OCI-LY7 (cell line): ENCODE measurements at regions not wholly inside any gene's neighbourhood (a gene's known extent, or its start where the extent isn't known, plus 50 kb on each side); places are given as distances from the start of the nearest gene placed in this dataset.

Experiments
- BruUV-seq: library from RNA; stranded (reverse); fragments of 400-500 nt; replicated peaks from 2 replicates; lab custom pipeline; 2021; lab: Mats Ljungman, UMichigan
- CTCF ChIA-PET: fragments of 300-600 bp; sonication (Branson Sonifier 250); formaldehyde crosslinking; loops from one replicate; lab custom pipeline; 2022; ENCODE audit warnings: antibody characterized with exemption; ENCODE audit not compliant: unreplicated experiment; lab: Charles Lee
- POLR2A ChIA-PET: fragments of 300-600 bp; sonication (Branson Sonifier 250); formaldehyde crosslinking; loops from one replicate; lab custom pipeline; 2022; ENCODE audit warnings: antibody characterized with exemption; lab: Charles Lee
- DNase-seq: peaks from one replicate; pipeline ENCODE4 v3.0.0-alpha.2; 2015; ENCODE audit warnings: low spot score
- H2AFZ ChIP-seq: fragments of 200-600 bp; sonication (generic), shearing (Covaris generic); 2 replicates; pipeline ENCODE4 v1.6.1; 2014; ENCODE audit warnings: mild to moderate bottlenecking, antibody characterized with exemption, low read length, moderate library complexity
- H3K27ac ChIP-seq: fragments of 200-600 bp; sonication (generic); 2 replicates; pipeline ENCODE4 v1.5.1; 2014; ENCODE audit warnings: mixed run types, low read depth, mild to moderate bottlenecking, moderate library complexity, low read length, inconsistent platforms; ENCODE audit not compliant: poor library complexity, severe bottlenecking
- H3K36me3 ChIP-seq: fragments of 200-600 bp; sonication (generic); 2 replicates; pipeline ENCODE4 v1.6.1; 2014; ENCODE audit warnings: mild to moderate bottlenecking, antibody characterized with exemption, low read length, moderate library complexity, mixed read lengths; ENCODE audit not compliant: insufficient read depth
- H3K4me1 ChIP-seq: fragments of 200-600 bp; sonication (generic); 2 replicates; pipeline ENCODE4 v1.5.1; 2014; ENCODE audit warnings: mild to moderate bottlenecking, low read length; ENCODE audit not compliant: insufficient read depth, poor library complexity, severe bottlenecking
- H3K4me2 ChIP-seq: fragments of 200-600 bp; sonication (generic); 2 replicates; pipeline ENCODE4 v1.6.1; 2014; ENCODE audit warnings: mild to moderate bottlenecking, low read length
- H3K4me3 ChIP-seq: fragments of 200-600 bp; sonication (generic); 2 replicates; pipeline ENCODE4 v1.5.1; 2014; ENCODE audit warnings: mild to moderate bottlenecking, low read depth, low read length; ENCODE audit not compliant: poor library complexity, severe bottlenecking
- H3K79me2 ChIP-seq: fragments of 200-600 bp; sonication (generic); 2 replicates; pipeline ENCODE4 v1.6.1; 2016; ENCODE audit warnings: low read depth, mild to moderate bottlenecking, low read length, moderate library complexity, mixed read lengths; ENCODE audit not compliant: insufficient read depth
- H3K9me2 ChIP-seq: fragments of 200-600 bp; sonication (generic); 2 replicates; pipeline ENCODE4 v1.6.1; 2016; ENCODE audit warnings: mild to moderate bottlenecking, low read length, mixed read lengths; ENCODE audit not compliant: insufficient read depth
- H3K9me3 ChIP-seq: fragments of 200-600 bp; sonication (generic); 2 replicates; pipeline ENCODE4 v1.6.1; 2014; ENCODE audit warnings: mild to moderate bottlenecking, mixed run types, low read length, mixed read lengths
- H4K20me1 ChIP-seq: fragments of 200-600 bp; sonication (generic); 2 replicates; pipeline ENCODE4 v1.6.1; 2014; ENCODE audit warnings: mild to moderate bottlenecking, antibody characterized with exemption, low read length, moderate library complexity, mixed read lengths; ENCODE audit not compliant: insufficient read depth
- CTCF ChIP-seq: fragments of 200-600 bp; sonication (generic); conservative IDR thresholded peaks from 2 replicates; pipeline ENCODE4 v1.5.1; 2014; ENCODE audit warnings: mild to moderate bottlenecking, antibody characterized with exemption, low read length, moderate library complexity, mixed read lengths
- EZH2phosphoT487 ChIP-seq: fragments of 200-600 bp; sonication (generic); IDR thresholded peaks from 2 replicates; pipeline ENCODE4 v1.6.1; 2018; ENCODE audit warnings: low read depth, borderline replicate concordance, mild to moderate bottlenecking, mixed run types, antibody characterized with exemption, low read length, moderate library complexity, mixed read lengths
- intact Hi-C: fragments of 100-400 bp; cut with micrococcal nuclease; formaldehyde crosslinking; loops from one replicate; pipeline ENCODE4 v1.10.0; 2022; ENCODE audit not compliant: unreplicated experiment

DNA sequence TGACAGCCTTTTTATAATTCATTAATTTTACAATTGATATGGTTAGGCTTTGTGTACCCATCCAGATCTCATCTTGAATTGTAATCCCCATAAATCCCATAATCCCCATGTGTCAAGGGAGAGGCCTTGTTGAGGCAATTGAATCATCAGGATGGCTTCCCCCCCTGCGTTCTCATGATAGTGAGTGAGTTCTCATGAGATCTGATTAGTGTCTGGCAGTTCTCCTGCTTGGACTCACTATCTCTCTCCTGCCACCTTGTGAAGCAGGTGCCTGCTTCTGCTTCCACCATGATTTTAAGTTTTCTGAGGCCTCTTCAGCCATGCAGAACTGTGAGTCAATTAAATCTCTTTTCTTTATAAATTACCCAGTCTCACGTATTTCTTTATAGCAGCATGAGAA lies 165.7 kb upstream of the GNAI1 start:
- no TSS peak for BruUV-seq
- no peak for TF ChIP-seq EZH2phosphoT487
- Histone ChIP-seq H3K4me3 (no peak overlapping the region), H3K79me2 (no peaks in the 10 kb centered on the region), H3K27ac (no peak overlapping the region), H2AFZ (no peak overlapping the region), H3K9me2 (no peaks in the 10 kb centered on the region), H4K20me1 (no peaks in the 10 kb centered on the region), H3K9me3 (no peaks in the 10 kb centered on the region), H3K4me1 (no peaks in the 10 kb centered on the region), H3K4me2 (no peak overlapping the region), H3K36me3 (no peaks in the 10 kb centered on the region)
- no peak for DNase-seq
- ChIA-PET POLR2A (no interaction called here), CTCF (no interaction called here)
- intact Hi-C loops: no loop called here

DNA sequence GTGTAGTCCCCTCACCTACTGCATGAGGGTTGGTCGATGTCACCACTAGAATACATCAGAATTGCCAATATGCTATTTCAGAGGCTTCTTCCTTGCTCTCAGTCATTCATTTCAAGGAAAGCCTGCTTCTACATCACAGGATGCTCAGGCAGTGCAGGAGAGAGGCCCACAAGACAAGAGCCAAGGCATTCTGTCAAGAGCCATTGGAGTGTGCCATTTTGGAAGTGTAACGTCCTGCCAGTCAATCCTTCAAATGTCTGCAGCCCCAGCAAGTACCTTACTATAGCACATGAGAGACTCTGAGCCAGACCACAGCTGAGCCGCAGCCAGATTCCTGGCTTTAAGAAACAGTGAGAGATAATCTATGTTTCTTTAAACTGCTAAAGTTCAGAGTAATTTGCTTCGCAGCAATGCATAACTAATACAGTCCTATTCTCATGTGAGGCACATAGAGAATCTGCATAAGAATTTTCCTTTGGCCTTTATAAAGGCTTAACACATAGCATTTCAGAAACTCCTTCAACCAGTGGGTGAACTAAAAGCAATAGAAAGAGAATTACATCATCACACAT lies 166.5 kb upstream of the GNAI1 start:
- POLR2A ChIA-PET: no interaction called here
- H3K9me3 ChIP-seq: no peaks in the 10 kb centered on the region

DNA sequence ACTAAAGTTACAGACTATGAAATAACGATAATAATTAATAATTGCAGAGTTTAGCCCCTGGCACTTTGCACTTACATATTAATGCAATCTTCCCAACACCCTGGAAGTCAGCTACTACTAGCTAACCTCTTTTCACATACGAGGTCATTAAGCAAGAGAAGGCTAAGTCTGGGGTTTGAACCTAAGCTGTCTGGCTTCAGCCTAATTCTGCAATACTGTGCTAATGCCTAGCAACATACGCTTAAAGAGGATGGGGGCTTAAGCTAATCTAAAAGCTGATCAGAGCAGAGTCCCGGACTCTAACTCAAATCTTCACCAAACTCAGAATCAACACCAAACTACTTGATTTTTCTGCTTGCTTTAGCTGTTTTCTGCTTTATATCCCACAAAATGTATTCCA lies 168.7 kb upstream of the GNAI1 start:
- TF ChIP-seq EZH2phosphoT487: no peak
- no peak for TF ChIP-seq CTCF
- H3K4me1 ChIP-seq: no peaks in the 10 kb centered on the region

More for the DNA sequence above, 166.5 kb upstream of the GNAI1 start:
- TF ChIP-seq CTCF: no peak
- TF ChIP-seq EZH2phosphoT487: no peak
- Histone ChIP-seq H2AFZ (no peak overlapping the region), H3K9me2 (no peaks in the 10 kb centered on the region), H3K27ac (no peak overlapping the region), H3K36me3 (no peaks in the 10 kb centered on the region), H3K4me1 (no peaks in the 10 kb centered on the region), H3K4me2 (no peak overlapping the region), H3K79me2 (no peaks in the 10 kb centered on the region), H4K20me1 (no peaks in the 10 kb centered on the region), H3K4me3 (no peak overlapping the region)
- CTCF ChIA-PET: no interaction called here
- DNase-seq: no peak
- no TSS peak for BruUV-seq
- intact Hi-C loops: no loop called here

More for the DNA sequence above, 168.7 kb upstream of the GNAI1 start:
- ChIA-PET CTCF (no interaction called here), POLR2A (interaction anchor here (0.7 to 1.3 kb wide), 2 partner anchors 14 to 91 kb away, joined by 3 to 4 read pairs; no protein-coding TSS in a partner anchor)
- BruUV-seq: no TSS peak
- Histone ChIP-seq H2AFZ (no peak overlapping the region), H3K27ac (no peak overlapping the region), H3K9me3 (no peaks in the 10 kb centered on the region), H4K20me1 (no peaks in the 10 kb centered on the region), H3K79me2 (no peaks in the 10 kb centered on the region), H3K4me2 (no peak overlapping the region), H3K4me3 (no peak overlapping the region), H3K9me2 (no peaks in the 10 kb centered on the region), H3K36me3 (no peaks in the 10 kb centered on the region)
- no peak for DNase-seq
- intact Hi-C loops: no loop called here
